ENCODE measurements at regions not wholly inside any gene's neighbourhood (a gene's known extent, or its start where the extent isn't known, plus 50 kb on each side); places are given as distances from the start of the nearest gene placed in this dataset.
"Not testable (repeated sequence)": the region's sequence is repeated elsewhere in the genome, so short reads cannot be mapped to it uniquely, and the experiment has no call there.

- DNase-seq: no peak
These were observed 203.1 kb downstream of the SMAD2 start for GRCh38 chr18:47727409-47727808.

GRCh38 chr18:47726550-47726949, 203.9 kb downstream of the SMAD2 start:
- DNase-seq: no peak

GRCh38 chr18:47725656-47726055, 204.8 kb downstream of the SMAD2 start:
- DNase-seq: no peak

- no peak for DNase-seq
These were observed 206.1 kb downstream of the SMAD2 start for GRCh38 chr18:47724186-47724975.

- no peak for DNase-seq
These were observed 208.6 kb downstream of the SMAD2 start for GRCh38 chr18:47721876-47722275.

GRCh38 chr18:47720741-47721140, 209.7 kb downstream of the SMAD2 start:
- DNase-seq: no peak

- no peak for DNase-seq
These were observed 211.2 kb downstream of the SMAD2 start for GRCh38 chr18:47719096-47719780.

- DNase-seq: no peak
These were observed 211.8 kb downstream of the SMAD2 start for GRCh38 chr18:47718646-47719045.

DNA sequence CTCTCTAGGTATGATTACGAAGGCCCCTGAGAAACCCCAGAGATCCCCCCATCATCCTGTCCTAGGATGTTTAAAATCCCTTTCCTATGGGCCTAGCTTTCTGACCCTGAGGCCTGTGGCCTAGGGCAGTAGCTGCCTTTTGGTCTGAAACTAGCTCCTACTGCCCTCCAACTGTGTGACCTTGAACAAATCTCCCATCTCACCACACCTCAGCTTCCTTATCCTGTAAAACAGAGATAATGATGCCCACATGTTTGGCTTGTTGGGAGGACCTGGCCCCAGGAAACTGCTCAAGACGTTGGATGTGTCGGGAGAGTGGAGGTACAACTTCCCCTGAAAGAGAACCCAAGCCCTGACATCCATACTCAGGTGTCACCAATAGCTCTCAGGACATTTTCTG, 213.2 kb downstream of the SMAD2 start:
- no peak for DNase-seq

DNA sequence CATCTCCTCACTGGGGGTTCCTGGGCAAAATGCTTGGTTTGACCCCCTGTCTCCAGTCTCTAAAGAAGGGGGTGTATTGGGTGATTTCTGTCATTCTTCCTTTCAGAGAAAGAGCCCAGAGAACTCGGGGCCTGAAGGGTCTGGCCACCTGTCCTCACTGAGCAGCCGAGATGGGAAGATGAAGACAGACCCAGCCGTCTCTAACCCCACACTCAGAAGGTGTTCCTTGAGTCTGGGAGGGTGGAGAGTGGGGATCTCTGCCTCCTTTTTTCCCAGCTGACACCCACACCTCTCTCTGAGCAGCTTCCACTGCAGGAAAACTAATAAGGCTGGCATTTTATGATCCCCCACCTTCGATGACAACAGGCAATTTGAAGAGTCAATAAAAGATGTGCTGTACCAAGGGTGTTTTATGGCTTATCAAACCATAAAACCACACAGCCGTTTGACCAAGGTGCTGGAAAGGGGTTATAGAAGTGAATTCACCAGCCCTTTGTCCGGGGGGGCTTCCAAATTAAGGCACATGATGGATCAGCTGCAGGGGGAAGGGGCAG, 213.8 kb downstream of the SMAD2 start:
- DNase-seq: no peak

- no peak for DNase-seq
These were observed 220.0 kb downstream of the SMAD2 start for GRCh38 chr18:47710451-47710850.

DNA sequence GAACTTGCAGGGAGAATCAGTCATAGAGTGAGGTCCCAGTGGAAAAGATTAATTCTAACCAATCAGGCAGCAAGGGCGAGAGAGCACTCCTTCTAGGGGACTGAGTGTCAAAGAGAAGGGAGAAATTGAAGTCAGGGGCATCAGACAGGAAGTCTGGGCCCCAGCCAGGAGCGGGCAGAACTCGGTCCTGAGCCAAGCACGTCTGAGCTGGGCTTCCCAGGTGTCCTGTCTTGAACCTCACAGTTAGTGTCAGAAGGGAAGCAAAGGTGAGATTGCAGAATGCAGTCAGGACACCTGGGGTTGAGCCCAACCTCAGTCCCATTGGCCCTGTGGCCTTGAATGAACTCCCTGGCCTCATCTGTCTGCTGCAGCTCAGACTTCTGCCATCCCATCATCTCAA, 220.9 kb downstream of the SMAD2 start:
- no peak for DNase-seq

GRCh38 chr18:47708206-47708605, 222.3 kb downstream of the SMAD2 start:
- DNase-seq: no peak

DNA sequence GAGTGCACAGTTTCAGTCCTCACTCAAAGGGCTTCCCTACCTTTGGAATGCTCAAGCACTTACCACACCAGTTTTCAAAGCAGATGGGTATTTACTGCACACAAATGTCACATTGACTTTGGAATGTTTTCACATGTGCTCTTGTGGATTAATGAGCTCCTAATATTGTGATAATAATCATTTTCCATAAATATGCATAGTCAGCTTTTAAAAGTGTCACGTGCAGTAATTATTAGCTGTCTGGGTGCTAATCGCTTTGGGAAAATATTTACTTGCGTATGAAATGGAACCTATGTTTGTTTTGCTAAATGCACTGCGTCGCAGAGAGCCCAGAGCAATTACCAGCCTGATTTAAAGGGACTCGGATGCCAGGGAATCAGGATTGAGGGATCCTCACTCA, 229.3 kb downstream of the SMAD2 start:
- DNase-seq: no peak

- no peak for DNase-seq
These were observed 233.6 kb downstream of the SMAD2 start for GRCh38 chr18:47696870-47697269.

DNA sequence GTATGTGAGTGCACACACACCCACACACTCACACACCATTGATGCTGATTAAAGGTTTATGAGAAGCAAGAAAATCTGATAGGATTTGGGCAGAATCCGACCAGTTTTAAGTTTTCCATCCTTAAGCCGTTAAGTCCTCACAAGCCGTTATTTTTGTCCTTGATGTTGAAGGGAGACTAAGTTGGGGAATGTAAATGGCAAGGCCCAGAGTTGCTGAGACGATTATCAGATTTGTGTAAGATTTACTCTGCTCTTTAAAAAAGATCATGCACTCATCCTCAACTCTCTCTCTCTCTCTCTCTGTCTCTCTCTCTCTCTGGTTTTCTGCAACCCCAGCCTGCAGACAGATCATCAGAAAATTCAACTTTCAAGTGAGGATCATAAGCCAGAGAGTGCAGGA, 238.8 kb downstream of the SMAD2 start:
- DNase-seq: no peak

- DNase-seq: not testable (repeated sequence)
These were observed 239.7 kb downstream of the SMAD2 start for GRCh38 chr18:47690778-47691177.

- no peak for DNase-seq
These were observed 241.1 kb downstream of the SMAD2 start for GRCh38 chr18:47689371-47689770.

DNA sequence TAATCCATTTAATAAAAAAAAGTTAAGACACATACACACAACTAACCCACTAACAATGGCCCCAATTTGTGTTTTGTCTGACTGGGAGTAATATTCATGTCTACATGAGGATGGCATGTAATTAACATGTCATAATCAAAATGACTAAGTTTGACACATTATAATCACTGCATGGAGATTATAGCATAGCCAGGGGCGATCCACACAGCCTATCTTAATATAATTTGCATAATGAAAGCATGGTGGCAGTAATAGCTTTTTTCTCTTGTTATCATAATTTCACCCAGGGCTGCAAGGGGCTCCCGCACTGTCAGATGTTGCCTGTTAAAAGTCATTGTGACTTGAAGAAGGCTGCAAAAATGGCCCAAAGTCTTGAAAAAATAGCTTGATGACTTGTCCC, 243.7 kb downstream of the SMAD2 start:
- DNase-seq: no peak

GRCh38 chr18:47683774-47684173, 246.7 kb downstream of the SMAD2 start:
- no peak for DNase-seq

- no peak for DNase-seq
These were observed 247.6 kb downstream of the SMAD2 start for GRCh38 chr18:47682876-47683275.

DNA sequence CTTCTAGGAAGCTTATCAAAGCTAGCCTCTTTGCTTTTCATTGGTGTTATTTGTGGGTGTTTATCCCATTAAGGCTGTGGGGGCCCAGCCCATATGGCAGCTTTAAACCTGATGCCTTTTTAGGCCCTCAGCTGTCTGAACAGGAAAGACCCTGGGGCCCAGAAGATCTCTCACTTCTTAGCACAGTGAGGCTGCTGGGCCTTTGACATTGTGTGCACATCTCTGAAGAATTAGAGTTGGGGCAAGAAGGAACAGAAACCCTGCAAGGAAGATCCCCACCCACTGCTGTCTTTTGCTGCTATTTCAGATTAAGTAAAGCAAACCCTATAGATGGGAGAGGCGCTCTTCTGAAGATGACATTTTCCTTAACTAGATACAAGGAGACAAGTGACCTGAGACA, 250.0 kb downstream of the SMAD2 start:
- DNase-seq: no peak

- DNase-seq: no peak
These were observed 250.6 kb downstream of the SMAD2 start for GRCh38 chr18:47679864-47680263.

- no peak for DNase-seq
These were observed 252.5 kb downstream of the SMAD2 start for GRCh38 chr18:47677952-47678351.
